H9 (cell line): ENCODE measurements at regions not wholly inside any gene's neighbourhood (a gene's known extent, or its start where the extent isn't known, plus 50 kb on each side); places are given as distances from the start of the nearest gene placed in this dataset.

ENCODE experiments used
- DNase-seq: peaks from one replicate; pipeline ENCODE4 v3.0.0-alpha.2; 2017
- H2AFZ ChIP-seq: one replicate; pipeline ENCODE4 v1.6.1; 2013; ENCODE audit warnings: mild to moderate bottlenecking, low read length, control low read depth, moderate library complexity
- H2AK5ac ChIP-seq: 2 replicates; pipeline ENCODE4 v1.6.1; 2013; ENCODE audit warnings: low read length, control low read depth, mixed read lengths; ENCODE audit not compliant: insufficient read length
- H2BK120ac ChIP-seq: one replicate; pipeline ENCODE4 v1.6.1; 2013; ENCODE audit warnings: low read depth, mild to moderate bottlenecking, low read length, control low read depth, inconsistent platforms; ENCODE audit not compliant: poor library complexity, severe bottlenecking
- H2BK12ac ChIP-seq: 2 replicates; pipeline ENCODE4 v1.6.1; 2013; ENCODE audit warnings: low read length, control low read depth, mixed read lengths, low read depth; ENCODE audit not compliant: insufficient read length
- H2BK15ac ChIP-seq: 2 replicates; pipeline ENCODE4 v1.6.1; 2013; ENCODE audit warnings: low read depth, low read length, control low read depth
- H2BK20ac ChIP-seq: one replicate; pipeline ENCODE4 v1.6.1; 2013; ENCODE audit warnings: low read depth, mild to moderate bottlenecking, low read length, control low read depth, inconsistent platforms; ENCODE audit not compliant: poor library complexity, severe bottlenecking
- H2BK5ac ChIP-seq: 2 replicates; pipeline ENCODE4 v1.6.1; 2013; ENCODE audit warnings: low read length, control low read depth, mixed read lengths; ENCODE audit not compliant: insufficient read length
- H3K14ac ChIP-seq: 2 replicates; pipeline ENCODE4 v1.6.1; 2013; ENCODE audit warnings: low read length, control low read depth; ENCODE audit not compliant: insufficient read depth
- H3K18ac ChIP-seq: 2 replicates; pipeline ENCODE4 v1.6.1; 2013; ENCODE audit warnings: low read depth, mild to moderate bottlenecking, mixed read lengths, low read length, control low read depth; ENCODE audit not compliant: insufficient read length
- H3K23ac ChIP-seq: 2 replicates; pipeline ENCODE4 v1.6.1; 2013; ENCODE audit warnings: low read length, control low read depth, mixed read lengths, low read depth; ENCODE audit not compliant: insufficient read length
- H3K23me2 ChIP-seq: 2 replicates; pipeline ENCODE4 v1.6.1; 2013; ENCODE audit warnings: low read depth, mild to moderate bottlenecking, mixed read lengths, low read length, control low read depth; ENCODE audit not compliant: insufficient read length, poor library complexity, severe bottlenecking
- H3K27ac ChIP-seq: 2 replicates; pipeline ENCODE4 v1.5.1; 2013; ENCODE audit warnings: low read length, control low read depth, mixed read lengths, low read depth; ENCODE audit not compliant: insufficient read length
- H3K27me3 ChIP-seq: 2 replicates; pipeline ENCODE4 v1.6.1; 2013; ENCODE audit warnings: low read length, control low read depth, inconsistent platforms; ENCODE audit not compliant: insufficient read depth
- H3K4ac ChIP-seq: 2 replicates; pipeline ENCODE4 v1.6.1; 2013; ENCODE audit warnings: low read depth, mild to moderate bottlenecking, control low read depth, inconsistent platforms, low read length, moderate library complexity
- H3K4me1 ChIP-seq: 2 replicates; pipeline ENCODE4 v1.6.1; 2013; ENCODE audit warnings: low read length, control low read depth, inconsistent platforms; ENCODE audit not compliant: insufficient read depth
- H3K4me2 ChIP-seq: 2 replicates; pipeline ENCODE4 v1.6.1; 2013; ENCODE audit warnings: low read length, control low read depth, mixed read lengths; ENCODE audit not compliant: insufficient read length, insufficient read depth
- H3K56ac ChIP-seq: 2 replicates; pipeline ENCODE4 v1.6.1; 2013; ENCODE audit warnings: low read depth, mild to moderate bottlenecking, mixed read lengths, low read length, control low read depth; ENCODE audit not compliant: insufficient read length
- H3K79me1 ChIP-seq: 2 replicates; pipeline ENCODE4 v1.6.1; 2013; ENCODE audit warnings: low read depth, mild to moderate bottlenecking, moderate library complexity, low read length, control low read depth, inconsistent platforms; ENCODE audit not compliant: insufficient read depth, poor library complexity, severe bottlenecking
- H3K79me2 ChIP-seq: 2 replicates; pipeline ENCODE4 v1.6.1; 2013; ENCODE audit warnings: low read length, control low read depth, inconsistent platforms; ENCODE audit not compliant: insufficient read depth
- H3K9ac ChIP-seq: 2 replicates; pipeline ENCODE4 v1.6.1; 2013; ENCODE audit warnings: low read length, control low read depth, mixed read lengths; ENCODE audit not compliant: insufficient read length; ENCODE audit errors: extremely low read depth
- H3K9me3 ChIP-seq: one replicate; pipeline ENCODE4 v1.6.1; 2013; ENCODE audit warnings: low read depth, low read length, inconsistent platforms; ENCODE audit not compliant: control insufficient read depth
- H3T11ph ChIP-seq: one replicate; pipeline ENCODE4 v1.6.1; 2013; ENCODE audit warnings: mild to moderate bottlenecking, low read length, control low read depth, inconsistent platforms
- H4K20me1 ChIP-seq: one replicate; pipeline ENCODE4 v1.6.1; 2013; ENCODE audit not compliant: control insufficient read depth, insufficient read length, insufficient read depth
- H4K5ac ChIP-seq: 2 replicates; pipeline ENCODE4 v1.6.1; 2013; ENCODE audit warnings: low read depth, mild to moderate bottlenecking, mixed read lengths, low read length, control low read depth; ENCODE audit not compliant: insufficient read length
- H4K8ac ChIP-seq: replicated peaks from 2 replicates; pipeline ENCODE4 v1.6.1; 2013; ENCODE audit warnings: low read length, control low read depth, mixed read lengths, low read depth; ENCODE audit not compliant: insufficient read length
- H4K91ac ChIP-seq: 2 replicates; pipeline ENCODE4 v1.6.1; 2013; ENCODE audit warnings: low read depth, mild to moderate bottlenecking, moderate library complexity, mixed read lengths, low read length, control low read depth; ENCODE audit not compliant: insufficient read length
- H3K27ac Mint-ChIP-seq, 3 experiments: 2 replicates in 2 of 3; 3 replicates in 1 of 3; pipeline ENCODE4 v1.8.0; 2020 to 2021; ENCODE audit warnings: mixed read lengths in 3 of 3, mild to moderate bottlenecking in 1 of 3, moderate library complexity in 1 of 3
- H3K27me3 Mint-ChIP-seq: 2 replicates; pipeline ENCODE4 v1.8.0; 2021; ENCODE audit warnings: low read depth, mild to moderate bottlenecking, moderate library complexity, mixed read lengths
- H3K36me3 Mint-ChIP-seq, 3 experiments: 2 replicates in 2 of 3; 3 replicates in 1 of 3; pipeline ENCODE4 v1.8.0; 2020 to 2021; ENCODE audit warnings: low read depth in 3 of 3, mixed read lengths in 3 of 3; ENCODE audit not compliant: insufficient read depth in 1 of 3
- H3K4me1 Mint-ChIP-seq, 2 experiments: 2 replicates each; pipeline ENCODE4 v1.8.0; 2020; ENCODE audit warnings: mixed read lengths in 2 of 2
- H3K4me3 Mint-ChIP-seq, 2 experiments: 2 replicates in 1 of 2; 3 replicates in 1 of 2; pipeline ENCODE4 v1.8.0; 2020 to 2021; ENCODE audit warnings: mild to moderate bottlenecking in 2 of 2, mixed read lengths in 2 of 2, moderate library complexity in 1 of 2
- H3K9me3 Mint-ChIP-seq, 2 experiments: 2 replicates in 1 of 2; 3 replicates in 1 of 2; pipeline ENCODE4 v1.8.0; 2020; ENCODE audit warnings: mild to moderate bottlenecking in 2 of 2, mixed read lengths in 2 of 2, moderate library complexity in 1 of 2
- WGBS: extraction: QIAGEN DNeasy Blood & Tissue Kit; methylation state at CpG from one replicate; pipeline ENCODE4 v1.1.7; 2013; ENCODE audit warnings: missing lambda C conversion rate, low lambda C conversion rate, mixed read lengths; ENCODE audit not compliant: insufficient read length; ENCODE audit errors: extremely low coverage; 5-methylcytosine and 5-hydroxymethylcytosine counted together
- TF ChIP-seq, protein P1 (sequence below): fragments of 200-600 bp; sonication (generic); conservative IDR thresholded peaks from 3 replicates; pipeline ENCODE4 v1.8.0; 2021; ENCODE audit warnings: antibody characterized with exemption, mild to moderate bottlenecking

DNA sequence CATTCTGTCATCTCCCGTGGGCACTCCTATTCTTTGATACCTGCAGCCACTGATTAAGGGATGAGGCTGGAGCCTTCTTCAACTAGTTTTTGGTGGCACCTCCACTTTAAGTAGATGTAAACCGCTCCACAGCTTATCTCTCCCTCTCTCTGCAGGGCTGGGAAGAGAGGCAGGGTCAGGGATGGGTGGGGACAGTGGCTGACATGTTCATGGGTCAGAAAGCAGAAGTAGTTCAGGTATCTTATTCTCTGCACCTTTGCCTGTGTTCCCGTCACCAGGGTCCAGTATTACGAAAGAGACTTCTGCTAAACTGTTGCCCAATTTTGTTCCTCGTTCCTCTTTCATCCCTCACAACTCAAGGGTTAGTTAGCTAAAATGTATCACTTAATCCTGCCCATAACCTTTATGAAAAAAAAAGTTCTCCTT is 51.7 kb upstream of the EDEM3 start:
- H2BK120ac ChIP-seq, result no peak overlapping the region
- no CpG with 5 or more reads among the region's 5 CpGs for WGBS
- H3K4me1 ChIP-seq, result no peaks in the 10 kb centered on the region
- no peak overlapping the region for H3K4me2 ChIP-seq
- no peak overlapping the region for H3K9ac ChIP-seq
- H3K27ac ChIP-seq, result no peak overlapping the region
- no peak overlapping the region for H3K14ac ChIP-seq
- no peaks in the 10 kb centered on the region for H3K79me1 ChIP-seq
- no peak for DNase-seq
- no peak overlapping the region for H4K5ac ChIP-seq
- H4K91ac ChIP-seq, result no peak overlapping the region
- Mint-ChIP-seq H3K36me3 (peaks cover 0 to 6% (median 0%) of the 10 kb centered on the region in 3 experiments; a peak in 2 of 7 replicates), H3K27me3 (no peaks in the 10 kb centered on the region), H3K4me3 (no peak overlapping the region), H3K4me1 (peaks cover 0 to 6% of the 10 kb centered on the region in 2 experiments; a peak in 2 of 4 replicates), H3K9me3 (no peaks in the 10 kb centered on the region), H3K27ac (no peak overlapping the region)
- H3T11ph ChIP-seq, result no peak overlapping the region
- no peaks in the 10 kb centered on the region for H4K20me1 ChIP-seq
- H3K9me3 ChIP-seq, result no peaks in the 10 kb centered on the region
- no peak overlapping the region for H2AFZ ChIP-seq
- H2BK15ac ChIP-seq, result no peak overlapping the region
- H3K27me3 ChIP-seq, result no peaks in the 10 kb centered on the region
- H3K79me2 ChIP-seq, result no peaks in the 10 kb centered on the region
- H3K23me2 ChIP-seq, result no peaks in the 10 kb centered on the region
- H3K4ac ChIP-seq, result no peak overlapping the region
- H3K23ac ChIP-seq, result no peak overlapping the region
- no peak overlapping the region for H4K8ac ChIP-seq
- no peak overlapping the region for H2AK5ac ChIP-seq
- no peak overlapping the region for H2BK20ac ChIP-seq
- TF ChIP-seq, protein P1, sequence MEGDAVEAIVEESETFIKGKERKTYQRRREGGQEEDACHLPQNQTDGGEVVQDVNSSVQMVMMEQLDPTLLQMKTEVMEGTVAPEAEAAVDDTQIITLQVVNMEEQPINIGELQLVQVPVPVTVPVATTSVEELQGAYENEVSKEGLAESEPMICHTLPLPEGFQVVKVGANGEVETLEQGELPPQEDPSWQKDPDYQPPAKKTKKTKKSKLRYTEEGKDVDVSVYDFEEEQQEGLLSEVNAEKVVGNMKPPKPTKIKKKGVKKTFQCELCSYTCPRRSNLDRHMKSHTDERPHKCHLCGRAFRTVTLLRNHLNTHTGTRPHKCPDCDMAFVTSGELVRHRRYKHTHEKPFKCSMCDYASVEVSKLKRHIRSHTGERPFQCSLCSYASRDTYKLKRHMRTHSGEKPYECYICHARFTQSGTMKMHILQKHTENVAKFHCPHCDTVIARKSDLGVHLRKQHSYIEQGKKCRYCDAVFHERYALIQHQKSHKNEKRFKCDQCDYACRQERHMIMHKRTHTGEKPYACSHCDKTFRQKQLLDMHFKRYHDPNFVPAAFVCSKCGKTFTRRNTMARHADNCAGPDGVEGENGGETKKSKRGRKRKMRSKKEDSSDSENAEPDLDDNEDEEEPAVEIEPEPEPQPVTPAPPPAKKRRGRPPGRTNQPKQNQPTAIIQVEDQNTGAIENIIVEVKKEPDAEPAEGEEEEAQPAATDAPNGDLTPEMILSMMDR, result no peak
- no peak overlapping the region for H3K56ac ChIP-seq
- no peak overlapping the region for H2BK12ac ChIP-seq
- H2BK5ac ChIP-seq, result no peak overlapping the region
- no peak overlapping the region for H3K18ac ChIP-seq
